ENCODE measurements at regions not wholly inside any gene's neighbourhood (a gene's known extent, or its start where the extent isn't known, plus 50 kb on each side); places are given as distances from the start of the nearest gene placed in this dataset.

DNA sequence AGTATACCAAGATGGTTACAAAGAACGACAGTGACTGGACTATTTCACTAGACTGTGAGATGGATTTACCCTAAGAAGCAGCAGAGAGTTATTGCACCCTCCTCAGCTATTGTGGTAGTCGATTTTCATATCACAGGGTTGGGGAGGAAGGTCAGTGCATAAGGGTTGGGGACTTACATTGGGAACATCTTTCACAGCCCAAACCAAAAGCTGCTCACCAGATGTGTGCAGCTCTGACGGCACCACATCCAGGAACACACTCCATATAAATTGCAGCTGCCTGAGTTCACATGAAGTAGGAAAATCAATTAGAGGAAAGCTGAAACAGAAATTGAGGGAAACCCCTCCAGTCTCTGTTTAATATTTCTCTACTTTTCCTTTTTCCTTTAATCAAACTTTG lies 470.5 kb upstream of the NRSN1 start:
- no peaks in the 10 kb centered on the region for H3K4me1 ChIP-seq (ENCODE audit: control insufficient read depth, extremely low read depth, insufficient read depth, low read length)
- H4K20me1 ChIP-seq (ENCODE audit: control insufficient read depth, extremely low read depth, insufficient read depth, low read length) = no peaks in the 10 kb centered on the region
- H3K4me3 ChIP-seq (replicated peaks in 1 of 4; ENCODE audit: control extremely low read depth in 1 of 4, insufficient read depth in 1 of 4, low read depth in 3 of 4, low read length in 4 of 4) = no peak overlapping the region
- no peak overlapping the region for H3K4me2 ChIP-seq (ENCODE audit: extremely low read depth, insufficient read depth, low read length)
- H3K79me2 ChIP-seq (ENCODE audit: control insufficient read depth, insufficient read depth, low read length) = no peaks in the 10 kb centered on the region
- no peaks in the 10 kb centered on the region for H3K36me3 ChIP-seq (ENCODE audit: control insufficient read depth, insufficient read depth, low read length)
- H3K27ac ChIP-seq (ENCODE audit: insufficient read depth, low read length) = no peak overlapping the region
- H3K27me3 ChIP-seq (ENCODE audit: control insufficient read depth, insufficient read depth, low read length) = no peaks in the 10 kb centered on the region
- DNase-seq (ENCODE audit: low read depth in 2 of 2) = no peak
- no peak overlapping the region for H2AFZ ChIP-seq (ENCODE audit: low read length)
- no peak overlapping the region for H3K9ac ChIP-seq (ENCODE audit: insufficient read depth, low read length)
- no peak for TF ChIP-seq CTCF (conservative IDR thresholded peaks at IDR 0.05 in 1 of 2, IDR thresholded peaks at IDR 0.05 in 1 of 2; ENCODE audit: low read depth in 1 of 2, low read length in 2 of 2)
- TF ChIP-seq EZH2 (IDR thresholded peaks at IDR 0.05; ENCODE audit: low read length, missing control alignments) = no peak
- no peaks in the 10 kb centered on the region for H3K9me3 ChIP-seq (ENCODE audit: control insufficient read depth, insufficient read depth, low read depth, low read length)

DNA sequence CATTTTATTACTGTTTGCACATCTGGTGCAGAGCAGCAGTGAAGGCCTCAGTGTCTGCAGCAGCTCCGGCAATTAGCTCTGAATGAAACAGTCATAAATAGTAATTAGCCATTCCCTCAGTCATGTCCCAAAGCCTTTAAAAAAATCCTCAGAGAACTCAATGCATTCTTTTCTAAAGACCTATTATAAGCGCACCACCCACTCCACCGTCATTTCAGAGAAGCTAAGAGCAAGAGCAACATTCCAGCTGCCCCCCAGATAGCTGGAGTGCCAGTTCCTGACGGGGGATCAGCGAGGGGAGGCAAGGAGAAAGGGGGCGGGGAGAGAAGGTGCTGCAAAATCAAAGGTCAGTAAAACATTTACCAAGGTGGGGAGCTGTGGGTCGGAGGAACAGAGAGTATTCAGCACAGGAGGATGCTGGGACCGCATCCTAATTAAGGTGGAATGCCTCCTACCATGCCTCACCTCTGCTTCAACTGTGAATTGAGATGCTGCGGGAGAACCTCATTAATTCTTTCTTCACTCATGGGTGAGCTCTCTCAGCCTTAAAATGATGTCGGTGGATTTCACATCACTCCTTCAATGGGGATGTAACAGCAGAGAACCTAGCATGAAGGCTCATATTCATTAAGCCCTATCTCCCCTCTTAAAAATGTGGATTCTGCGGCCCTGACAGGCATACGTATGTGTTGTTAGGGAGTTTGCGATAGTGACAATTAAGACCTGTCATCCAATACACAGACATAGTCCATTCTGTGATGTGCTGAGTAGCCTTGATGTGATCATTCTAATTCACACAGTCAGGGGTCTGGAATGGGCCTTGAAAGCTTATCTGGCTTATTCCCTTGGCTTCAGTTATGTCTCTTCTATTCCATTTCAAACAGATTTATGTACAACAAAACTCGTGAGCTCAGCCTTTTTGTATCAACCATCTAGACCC lies 469.5 kb upstream of the NRSN1 start:
- H3K9ac ChIP-seq (ENCODE audit: insufficient read depth, low read length) = no peak overlapping the region
- no peaks in the 10 kb centered on the region for H3K27me3 ChIP-seq (ENCODE audit: control insufficient read depth, insufficient read depth, low read length)
- no peaks in the 10 kb centered on the region for H3K79me2 ChIP-seq (ENCODE audit: control insufficient read depth, insufficient read depth, low read length)
- peak in 1 of 2 donors; percentile 17 for DNase-seq (ENCODE audit: low read depth in 2 of 2)
- no peak overlapping the region for H3K4me3 ChIP-seq (replicated peaks in 1 of 4; ENCODE audit: control extremely low read depth in 1 of 4, insufficient read depth in 1 of 4, low read depth in 3 of 4, low read length in 4 of 4)
- no peaks in the 10 kb centered on the region for H3K9me3 ChIP-seq (ENCODE audit: control insufficient read depth, insufficient read depth, low read depth, low read length)
- TF ChIP-seq CTCF (conservative IDR thresholded peaks at IDR 0.05 in 1 of 2, IDR thresholded peaks at IDR 0.05 in 1 of 2; ENCODE audit: low read depth in 1 of 2, low read length in 2 of 2) (no peak), EZH2 (IDR thresholded peaks at IDR 0.05; ENCODE audit: low read length, missing control alignments) (no peak)
- H3K4me2 ChIP-seq (ENCODE audit: extremely low read depth, insufficient read depth, low read length) = no peak overlapping the region
- no peak overlapping the region for H2AFZ ChIP-seq (ENCODE audit: low read length)
- no peaks in the 10 kb centered on the region for H4K20me1 ChIP-seq (ENCODE audit: control insufficient read depth, extremely low read depth, insufficient read depth, low read length)
- no peak overlapping the region for H3K27ac ChIP-seq (ENCODE audit: insufficient read depth, low read length)
- H3K36me3 ChIP-seq (ENCODE audit: control insufficient read depth, insufficient read depth, low read length) = no peaks in the 10 kb centered on the region
- no peaks in the 10 kb centered on the region for H3K4me1 ChIP-seq (ENCODE audit: control insufficient read depth, extremely low read depth, insufficient read depth, low read length)

GRCh38 chr6:23659125-23659524 lies 466.9 kb upstream of the NRSN1 start:
- H3K9me3 ChIP-seq (ENCODE audit: control insufficient read depth, insufficient read depth, low read depth, low read length) = no peaks in the 10 kb centered on the region
- no peak overlapping the region for H3K4me2 ChIP-seq (ENCODE audit: extremely low read depth, insufficient read depth, low read length)
- no peaks in the 10 kb centered on the region for H3K4me1 ChIP-seq (ENCODE audit: control insufficient read depth, extremely low read depth, insufficient read depth, low read length)
- DNase-seq (ENCODE audit: low read depth in 2 of 2) = peak; percentile 12 to 39
- no peak overlapping the region for H2AFZ ChIP-seq (ENCODE audit: low read length)
- H3K36me3 ChIP-seq (ENCODE audit: control insufficient read depth, insufficient read depth, low read length) = no peaks in the 10 kb centered on the region
- H3K79me2 ChIP-seq (ENCODE audit: control insufficient read depth, insufficient read depth, low read length) = no peaks in the 10 kb centered on the region
- no peak overlapping the region for H3K9ac ChIP-seq (ENCODE audit: insufficient read depth, low read length)
- no peak overlapping the region for H3K27ac ChIP-seq (ENCODE audit: insufficient read depth, low read length)
- no peak overlapping the region for H3K4me3 ChIP-seq (replicated peaks in 1 of 4; ENCODE audit: control extremely low read depth in 1 of 4, insufficient read depth in 1 of 4, low read depth in 3 of 4, low read length in 4 of 4)
- H4K20me1 ChIP-seq (ENCODE audit: control insufficient read depth, extremely low read depth, insufficient read depth, low read length) = no peaks in the 10 kb centered on the region
- no peak for TF ChIP-seq EZH2 (IDR thresholded peaks at IDR 0.05; ENCODE audit: low read length, missing control alignments)
- peak in 1 of 2 donors; percentile 45 for TF ChIP-seq CTCF (conservative IDR thresholded peaks at IDR 0.05 in 1 of 2, IDR thresholded peaks at IDR 0.05 in 1 of 2; ENCODE audit: low read depth in 1 of 2, low read length in 2 of 2)
- no peaks in the 10 kb centered on the region for H3K27me3 ChIP-seq (ENCODE audit: control insufficient read depth, insufficient read depth, low read length)
